GM23248 (cell line): ENCODE measurements at regions not wholly inside any gene's neighbourhood (a gene's known extent, or its start where the extent isn't known, plus 50 kb on each side); places are given as distances from the start of the nearest gene placed in this dataset.

Source experiments
- DNase-seq: peaks from one replicate; pipeline ENCODE4 v3.0.0-alpha.2; 2015
- H2AFZ ChIP-seq: fragments of 200-600 bp; sonication (generic); 2 replicates; pipeline ENCODE4 v1.6.1; 2016; ENCODE audit warnings: antibody characterized with exemption
- H3F3A ChIP-seq: fragments of 200-600 bp; sonication (generic); 2 replicates; pipeline ENCODE4 v1.6.1; 2016; ENCODE audit warnings: mild to moderate bottlenecking, antibody characterized with exemption, mixed run types; ENCODE audit not compliant: insufficient read depth
- H3K27ac ChIP-seq: fragments of 200-600 bp; sonication (generic); 2 replicates; pipeline ENCODE4 v1.5.1; 2016; ENCODE audit warnings: mild to moderate bottlenecking
- H3K27me3 ChIP-seq: fragments of 200-600 bp; sonication (generic); replicated peaks from 2 replicates; pipeline ENCODE4 v1.6.1; 2016; ENCODE audit warnings: mild to moderate bottlenecking; ENCODE audit not compliant: insufficient read depth
- H3K36me3 ChIP-seq: fragments of 200-600 bp; sonication (generic); 2 replicates; pipeline ENCODE4 v1.6.1; 2016; ENCODE audit warnings: low read depth, mild to moderate bottlenecking
- H3K4me1 ChIP-seq: fragments of 200-600 bp; sonication (generic); 2 replicates; pipeline ENCODE4 v1.6.1; 2016; ENCODE audit warnings: mild to moderate bottlenecking; ENCODE audit not compliant: insufficient read depth
- H3K4me2 ChIP-seq: fragments of 200-600 bp; sonication (generic); one replicate; pipeline ENCODE4 v1.6.1; 2016; ENCODE audit warnings: mild to moderate bottlenecking; ENCODE audit not compliant: unreplicated experiment
- H3K4me3 ChIP-seq: fragments of 200-600 bp; sonication (generic); 2 replicates; pipeline ENCODE4 v1.5.1; 2016; ENCODE audit warnings: mild to moderate bottlenecking
- H3K79me2 ChIP-seq: fragments of 200-600 bp; sonication (generic); 2 replicates; pipeline ENCODE4 v1.6.1; 2016; ENCODE audit warnings: mild to moderate bottlenecking; ENCODE audit not compliant: insufficient read depth
- H3K9ac ChIP-seq: fragments of 200-600 bp; sonication (generic); 2 replicates; pipeline ENCODE4 v1.6.1; 2016; ENCODE audit warnings: mild to moderate bottlenecking
- H3K9me2 ChIP-seq: fragments of 200-600 bp; sonication (generic); 2 replicates; pipeline ENCODE4 v1.6.1; 2016; ENCODE audit warnings: mixed run types, mild to moderate bottlenecking, moderate library complexity; ENCODE audit not compliant: insufficient read depth
- H3K9me3 ChIP-seq: fragments of 200-600 bp; sonication (generic); one replicate; pipeline ENCODE4 v1.6.1; 2017; ENCODE audit warnings: low read depth
- H4K20me1 ChIP-seq: fragments of 200-600 bp; sonication (generic); 2 replicates; pipeline ENCODE4 v1.6.0; 2016; ENCODE audit not compliant: insufficient read depth
- EZH2 ChIP-seq: fragments of 200-600 bp; sonication (generic); IDR thresholded peaks from 2 replicates; pipeline ENCODE4 v1.6.1; 2018; ENCODE audit warnings: antibody characterized with exemption, mild to moderate bottlenecking; ENCODE audit not compliant: insufficient read depth, poor library complexity, severe bottlenecking
- EZH2phosphoT487 ChIP-seq: fragments of 200-600 bp; sonication (generic); IDR thresholded peaks from 2 replicates; pipeline ENCODE4 v1.6.1; 2018; ENCODE audit warnings: antibody characterized with exemption, moderate library complexity, mild to moderate bottlenecking, low read depth; ENCODE audit not compliant: insufficient read depth
- WGBS, 2 experiments: methylation state at CpG; one replicate each; pipeline ENCODE4 v1.1.6; 2015 to 2017; ENCODE audit warnings: low lambda C conversion rate in 2 of 2, low coverage in 1 of 2; ENCODE audit errors: missing lambda C conversion rate in 2 of 2; 5-methylcytosine and 5-hydroxymethylcytosine counted together
- in situ Hi-C: fragments of 300-500 bp; cut with MboI; formaldehyde crosslinking; loops from 2 replicates; pipeline ENCODE4 v1.15.0; 2020

DNA sequence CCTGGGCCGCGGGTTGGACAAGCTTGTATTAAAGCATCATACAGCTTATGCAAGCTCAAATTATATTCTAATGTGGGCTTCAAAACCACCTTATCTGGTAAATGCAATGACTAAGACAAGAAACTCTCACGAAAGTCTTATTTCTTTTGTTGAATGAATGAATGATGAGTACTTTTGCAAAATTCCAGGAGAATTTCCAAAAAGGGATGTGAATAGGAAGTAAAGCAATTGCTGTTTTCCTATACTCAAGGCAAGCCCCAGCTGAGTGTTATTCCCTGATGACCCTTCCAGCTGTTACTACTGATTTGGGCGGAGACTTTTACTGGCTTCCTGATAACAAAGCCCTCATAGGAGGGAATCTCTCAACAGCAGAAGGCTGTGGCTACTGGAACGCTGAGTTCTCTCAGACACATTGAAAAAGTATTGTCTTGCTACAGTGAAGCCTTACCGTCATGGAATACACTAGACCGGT, 162.8 kb downstream of the SREK1 start:
- H3K9ac ChIP-seq, result no peak overlapping the region
- DNase-seq, result no peak
- no peak overlapping the region for H3K4me3 ChIP-seq
- no peaks in the 10 kb centered on the region for H3F3A ChIP-seq
- no peaks in the 10 kb centered on the region for H4K20me1 ChIP-seq
- no peaks in the 10 kb centered on the region for H3K9me2 ChIP-seq
- H3K9me3 ChIP-seq, result no peaks in the 10 kb centered on the region
- H3K4me1 ChIP-seq, result no peaks in the 10 kb centered on the region
- no peak for TF ChIP-seq EZH2phosphoT487
- no peak for TF ChIP-seq EZH2
- H3K36me3 ChIP-seq, result no peaks in the 10 kb centered on the region
- no peak overlapping the region for H3K27ac ChIP-seq
- no peak overlapping the region for H3K4me2 ChIP-seq
- H3K79me2 ChIP-seq, result no peaks in the 10 kb centered on the region
- H3K27me3 ChIP-seq, result no peaks in the 10 kb centered on the region; the same call in 1 of the 2 replicates
- in situ Hi-C loops, result no loop called here
- H2AFZ ChIP-seq, result no peak overlapping the region
- WGBS, 2 experiments, result 26 to 28% methylated on average over 7 of the region's 7 CpGs

GRCh38 chr5:66307647-66308241, 163.6 kb downstream of the SREK1 start:
- no peaks in the 10 kb centered on the region for H4K20me1 ChIP-seq
- 0 to 3% methylated on average over 6 of the region's 6 CpGs for WGBS, 2 experiments
- H3K27ac ChIP-seq, result no peak overlapping the region
- H3K9me2 ChIP-seq, result no peaks in the 10 kb centered on the region
- no peak overlapping the region for H2AFZ ChIP-seq
- H3K9me3 ChIP-seq, result no peaks in the 10 kb centered on the region
- TF ChIP-seq EZH2, result no peak
- TF ChIP-seq EZH2phosphoT487, result no peak
- no peaks in the 10 kb centered on the region for H3K79me2 ChIP-seq
- no peaks in the 10 kb centered on the region; the same call in 1 of the 2 replicates for H3K27me3 ChIP-seq
- no peaks in the 10 kb centered on the region for H3F3A ChIP-seq
- H3K4me1 ChIP-seq, result no peaks in the 10 kb centered on the region
- in situ Hi-C loops, result no loop called here
- no peak overlapping the region for H3K4me2 ChIP-seq
- no peak overlapping the region for H3K9ac ChIP-seq
- H3K4me3 ChIP-seq, result no peak overlapping the region
- no peaks in the 10 kb centered on the region for H3K36me3 ChIP-seq
- DNase-seq, result peak; percentile 82

GRCh38 chr5:66312266-66312665, 168.2 kb downstream of the SREK1 start:
- no peak for DNase-seq
- no peaks in the 10 kb centered on the region for H3F3A ChIP-seq
- no peak overlapping the region for H3K4me2 ChIP-seq
- no peaks in the 10 kb centered on the region for H3K36me3 ChIP-seq
- no peaks in the 10 kb centered on the region for H3K79me2 ChIP-seq
- no peaks in the 10 kb centered on the region for H3K9me2 ChIP-seq
- H3K27ac ChIP-seq, result no peak overlapping the region
- in situ Hi-C loops, result loop anchor here (10.0 kb wide), 1 partner anchor 443 kb away; no protein-coding TSS in a partner anchor
- H3K4me3 ChIP-seq, result no peak overlapping the region
- no peaks in the 10 kb centered on the region; the same call in 1 of the 2 replicates for H3K27me3 ChIP-seq
- WGBS, 2 experiments, result 30 to 33% methylated on average over 2 of the region's 2 CpGs
- no peak overlapping the region for H3K9ac ChIP-seq
- no peaks in the 10 kb centered on the region for H4K20me1 ChIP-seq
- no peaks in the 10 kb centered on the region for H3K9me3 ChIP-seq
- H2AFZ ChIP-seq, result no peak overlapping the region
- TF ChIP-seq EZH2phosphoT487 (no peak), EZH2 (no peak)
- no peaks in the 10 kb centered on the region for H3K4me1 ChIP-seq

- Histone ChIP-seq H3K4me2 (no peak overlapping the region), H3K36me3 (no peaks in the 10 kb centered on the region), H3K79me2 (no peaks in the 10 kb centered on the region), H3K9ac (no peak overlapping the region), H3K9me3 (no peaks in the 10 kb centered on the region), H3K4me1 (no peaks in the 10 kb centered on the region), H2AFZ (no peak overlapping the region), H4K20me1 (no peaks in the 10 kb centered on the region), H3K27me3 (no peaks in the 10 kb centered on the region; the same call in none of the 2 replicates), H3K4me3 (no peak overlapping the region), H3K27ac (no peak overlapping the region), H3F3A (no peaks in the 10 kb centered on the region), H3K9me2 (no peaks in the 10 kb centered on the region)
- no peak for DNase-seq
- TF ChIP-seq EZH2phosphoT487, result no peak
- no peak for TF ChIP-seq EZH2
- in situ Hi-C loops, result loop anchor here (10.0 kb wide), 1 partner anchor 439 kb away; no protein-coding TSS in a partner anchor
Observed at GRCh38 chr5:66315784-66316183, 171.7 kb downstream of the SREK1 start.
